ENCODE measurements at regions not wholly inside any gene's neighbourhood (a gene's known extent, or its start where the extent isn't known, plus 50 kb on each side); places are given as distances from the start of the nearest gene placed in this dataset.
A peak's percentile ranks its signal among the peaks of the same experiment; 100 is the strongest.
"Not testable (repeated sequence)": the region's sequence is repeated elsewhere in the genome, so short reads cannot be mapped to it uniquely, and the experiment has no call there.

DNA sequence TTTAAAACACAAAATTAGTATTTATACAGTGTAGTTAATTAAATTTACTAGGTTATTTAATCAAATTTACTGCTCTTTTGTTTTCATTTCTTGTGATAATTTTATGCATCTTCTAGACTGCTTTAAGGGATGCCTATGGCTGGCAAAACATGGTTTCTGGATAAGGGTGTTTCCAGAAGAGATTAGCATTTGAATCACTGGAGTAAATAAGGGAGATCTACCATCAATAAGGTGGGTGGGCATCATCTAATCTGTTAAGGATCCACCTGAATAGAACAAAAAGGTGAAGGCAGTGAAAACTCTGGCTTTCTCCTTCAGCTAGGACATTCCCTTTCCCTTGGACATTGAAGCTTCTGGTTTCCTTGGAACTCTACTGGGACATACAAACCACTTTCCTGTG lies 146.2 kb upstream of the LAMA2 start:
- DNase-seq = no peak

DNA sequence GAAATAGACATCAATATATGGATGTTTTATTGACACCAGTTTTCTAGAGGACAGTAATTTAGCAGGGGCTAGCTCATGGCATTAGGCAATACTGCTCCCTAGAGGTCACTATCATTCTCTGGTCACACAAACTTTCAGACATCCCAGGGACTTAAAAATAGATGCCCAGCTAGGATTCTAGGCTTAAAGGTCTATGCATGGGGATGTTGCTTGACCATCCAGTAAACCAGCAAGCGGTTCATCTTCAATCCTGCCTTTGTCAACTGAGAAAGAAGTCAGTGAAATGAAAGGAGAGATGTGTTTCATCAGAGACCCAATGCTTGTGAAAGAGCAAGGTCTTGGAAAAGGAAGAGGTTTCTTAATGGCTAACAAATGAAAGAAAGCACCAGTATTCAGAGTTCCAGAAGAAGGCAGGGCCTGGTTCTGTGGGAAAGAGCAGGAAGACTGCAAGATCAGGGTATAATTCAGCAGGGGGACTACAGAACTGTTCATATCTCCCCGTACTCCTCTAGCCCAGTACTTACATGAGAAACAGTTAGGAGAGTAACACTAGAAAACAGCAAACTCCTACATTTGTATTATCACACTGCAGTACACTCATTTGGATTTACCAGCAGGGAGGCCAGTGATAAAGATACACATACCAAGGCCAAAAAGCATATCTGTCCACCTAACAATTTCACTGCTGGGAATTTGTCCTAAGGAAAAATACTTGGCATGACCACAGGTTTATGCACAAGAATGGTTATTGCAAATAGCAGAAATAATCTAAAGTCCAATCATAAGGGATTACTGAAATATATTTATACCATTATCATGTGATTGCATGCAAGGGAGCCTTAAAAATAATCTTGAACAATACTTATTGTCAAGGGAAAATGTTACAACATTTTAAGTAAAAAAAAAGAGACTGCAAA lies 151.4 kb upstream of the LAMA2 start:
- DNase-seq = peak; percentile 54

DNA sequence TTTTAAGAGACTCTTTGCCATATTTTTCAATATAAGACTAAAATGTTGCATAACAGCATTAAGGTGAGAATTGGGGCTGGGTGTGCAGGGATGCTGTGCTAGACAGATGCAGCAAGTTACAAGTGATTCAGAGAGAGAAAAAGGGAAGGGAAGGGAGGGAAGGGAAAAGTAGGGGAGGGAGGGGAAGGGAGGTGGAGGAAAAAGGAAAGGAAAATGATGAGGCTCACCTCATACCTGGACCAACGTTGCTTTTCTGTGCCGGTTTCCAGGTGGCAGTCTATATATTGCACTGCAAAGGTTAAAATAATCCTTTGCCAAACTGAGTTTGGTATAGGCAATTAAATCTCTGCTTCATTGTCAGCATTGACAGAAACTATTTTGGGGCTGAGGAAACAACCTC lies 155.4 kb upstream of the LAMA2 start:
- no peak for DNase-seq

DNA sequence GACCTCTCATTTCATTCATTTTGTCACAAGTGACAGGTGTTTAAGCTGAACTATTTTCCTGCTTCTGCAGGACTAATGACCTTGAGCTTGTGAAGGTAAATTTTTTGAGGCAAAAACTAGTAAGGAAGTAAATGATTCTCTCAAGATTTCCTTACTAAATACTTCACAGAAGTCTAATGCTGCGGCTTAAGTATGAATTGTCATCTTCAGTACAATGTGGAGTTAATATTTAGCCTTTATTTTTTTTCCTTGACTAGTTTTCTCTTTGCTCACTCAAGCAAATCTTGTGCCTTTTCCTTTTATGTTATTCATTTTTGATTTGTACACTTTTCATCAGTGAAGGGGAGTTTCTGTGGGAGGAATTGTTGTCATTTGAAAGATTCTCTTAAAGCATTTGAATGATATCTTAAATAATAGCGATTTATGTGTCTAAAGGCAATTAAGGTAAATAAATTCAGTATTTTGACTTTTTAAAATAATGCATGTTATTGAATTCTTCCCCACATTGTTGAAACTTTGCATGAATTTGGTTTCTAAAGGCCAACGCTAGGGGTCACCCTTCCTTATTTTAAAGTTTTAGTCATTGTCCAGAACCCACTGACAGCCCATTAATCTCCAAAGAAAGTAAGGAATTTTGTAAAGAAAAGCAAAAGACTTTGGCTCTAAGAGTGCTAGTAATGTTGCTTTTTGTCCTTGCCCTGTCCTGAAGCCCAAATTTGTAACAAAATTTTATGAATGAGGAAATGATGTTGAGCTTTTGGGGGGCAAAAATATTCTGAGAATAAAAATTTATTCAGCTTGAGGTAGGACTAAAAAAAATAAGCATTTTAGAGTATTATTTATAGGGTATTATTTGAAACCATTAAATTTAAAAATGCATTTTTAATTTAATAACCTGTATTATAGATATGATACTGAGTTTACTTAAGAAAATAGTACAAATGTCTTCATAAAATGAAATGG lies 157.4 kb upstream of the LAMA2 start:
- peak; percentile 55 for DNase-seq

DNA sequence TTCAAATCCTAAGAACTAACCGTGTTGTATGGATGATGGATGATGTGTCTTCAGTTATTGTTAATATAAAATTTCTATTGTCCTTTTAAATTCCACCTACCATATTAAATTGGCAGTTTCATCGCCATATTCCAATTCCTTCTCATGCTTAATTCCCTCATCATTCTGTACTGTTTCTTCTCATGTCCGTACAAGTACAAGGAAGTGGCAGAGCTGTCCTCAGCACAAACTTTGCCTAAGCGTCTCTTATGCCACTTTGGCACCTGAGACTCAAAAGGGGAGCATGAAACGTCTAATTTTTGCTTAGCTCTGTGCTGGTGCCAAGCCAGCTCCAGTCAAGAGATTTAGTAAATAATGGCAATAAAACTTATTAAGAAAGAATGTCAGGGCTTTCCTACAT lies 158.2 kb upstream of the LAMA2 start:
- no peak for DNase-seq

DNA sequence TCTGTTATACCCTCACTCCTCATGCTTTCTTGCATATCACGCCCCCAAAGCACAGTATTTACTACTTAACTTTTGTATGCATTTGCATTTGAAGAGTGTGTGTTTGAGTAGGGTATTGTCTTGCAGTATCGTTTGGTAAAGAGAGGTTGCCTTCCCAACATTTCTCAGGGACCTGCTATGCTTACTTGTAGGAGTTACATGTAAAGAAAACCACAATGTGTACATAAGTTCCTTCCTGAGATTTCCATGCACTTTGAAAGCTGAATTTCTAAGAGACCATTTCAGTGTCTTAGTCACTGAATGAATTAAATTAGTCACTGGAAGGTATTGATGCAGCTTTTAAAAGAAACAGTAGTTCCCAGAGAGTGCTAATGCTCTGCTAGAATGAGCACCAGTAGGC lies 159.3 kb upstream of the LAMA2 start:
- peak; percentile 66 for DNase-seq

DNA sequence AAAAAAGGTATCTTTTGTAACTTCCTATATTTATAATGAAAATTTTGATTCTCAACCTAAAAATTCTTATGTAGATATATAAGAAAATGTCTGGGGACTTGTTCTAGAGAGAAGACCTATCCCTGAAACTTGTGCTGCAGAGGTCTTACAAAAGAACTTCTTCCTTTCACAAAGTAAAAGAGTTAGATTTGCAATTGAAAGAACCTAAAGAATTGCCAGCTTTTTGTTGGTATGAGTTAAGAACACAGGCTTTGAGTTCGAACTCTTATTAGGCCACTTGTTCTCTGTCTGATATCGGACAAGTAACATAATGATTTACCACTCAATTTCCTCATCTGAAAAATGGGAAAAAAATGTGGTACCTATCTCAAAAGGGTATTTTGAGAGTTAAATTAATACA lies 162.0 kb upstream of the LAMA2 start:
- DNase-seq = no peak

DNA sequence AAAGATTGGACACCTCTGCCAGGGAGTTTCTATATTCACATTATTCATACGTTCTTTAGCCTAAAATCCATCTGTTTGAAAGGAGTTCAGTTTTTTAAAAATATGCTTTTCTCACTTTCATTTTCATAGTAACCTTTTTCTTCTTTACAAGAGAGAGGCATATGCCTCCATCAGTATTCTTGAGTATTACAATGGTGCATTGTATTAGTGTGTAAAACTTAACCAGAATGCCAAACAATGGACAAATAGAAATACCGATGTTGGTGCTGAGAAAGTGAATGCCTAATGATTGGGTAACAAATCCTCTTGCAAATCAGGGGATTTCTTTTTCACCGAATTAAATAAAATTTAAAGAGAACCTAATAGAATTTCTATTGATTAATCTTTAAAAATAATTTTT lies 163.2 kb upstream of the LAMA2 start:
- DNase-seq = no peak

DNA sequence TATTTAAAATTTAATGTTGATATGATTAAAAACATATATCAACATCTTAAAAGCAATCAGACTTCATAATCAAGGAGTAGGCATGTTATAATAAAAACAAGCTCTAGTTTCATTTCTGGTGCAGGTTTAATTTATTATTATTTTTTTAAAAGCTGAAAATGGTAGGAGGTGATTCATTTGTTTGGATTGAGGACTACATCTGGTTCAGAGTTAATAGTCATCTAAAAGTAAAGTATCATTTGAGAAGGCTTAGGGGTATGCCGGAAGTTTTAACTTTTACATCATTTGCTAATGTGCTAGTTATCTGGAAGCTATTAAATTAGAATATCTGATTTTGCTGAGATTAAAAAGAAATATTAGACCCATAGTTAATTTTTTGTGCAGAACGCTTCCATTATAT lies 169.5 kb upstream of the LAMA2 start:
- peak; percentile 69 for DNase-seq

DNA sequence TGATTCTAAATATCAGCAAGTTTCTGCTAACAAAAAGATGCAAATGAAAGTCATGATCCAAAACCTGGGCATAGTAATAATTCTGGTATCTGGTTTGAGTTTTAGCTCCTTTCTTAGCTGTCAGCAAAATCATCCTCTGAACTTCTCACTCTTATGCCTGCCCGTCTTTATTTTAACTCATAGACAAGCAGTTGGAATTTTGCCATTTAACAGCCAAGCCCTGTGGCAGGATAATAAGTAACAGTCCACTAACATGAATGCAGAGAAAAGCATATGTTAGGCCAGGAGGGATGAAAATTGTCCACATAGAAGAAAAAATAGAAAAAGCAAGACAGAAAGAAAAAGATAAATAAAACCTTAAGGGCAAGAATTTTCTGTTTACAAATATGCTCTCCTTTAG lies 170.0 kb upstream of the LAMA2 start:
- peak; percentile 44 for DNase-seq

DNA sequence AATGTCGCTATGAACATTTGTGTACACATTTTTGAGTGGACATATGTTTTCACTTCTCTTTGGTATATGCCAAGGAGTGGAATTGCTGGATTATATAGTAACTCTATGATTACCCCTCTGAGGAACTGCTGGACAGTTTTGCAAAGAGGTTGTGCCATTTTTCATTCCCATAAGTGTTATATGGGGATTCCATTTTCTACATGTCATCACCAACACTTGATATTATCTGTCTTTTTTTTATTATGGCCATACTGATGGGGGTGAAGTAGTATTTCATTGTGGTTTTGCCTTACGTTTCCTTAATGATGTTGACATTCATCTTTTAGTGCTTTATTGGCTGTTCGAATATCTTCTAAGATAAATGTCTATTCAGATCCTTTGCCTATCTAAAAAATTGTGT lies 171.8 kb upstream of the LAMA2 start:
- peak; percentile 28 for DNase-seq

DNA sequence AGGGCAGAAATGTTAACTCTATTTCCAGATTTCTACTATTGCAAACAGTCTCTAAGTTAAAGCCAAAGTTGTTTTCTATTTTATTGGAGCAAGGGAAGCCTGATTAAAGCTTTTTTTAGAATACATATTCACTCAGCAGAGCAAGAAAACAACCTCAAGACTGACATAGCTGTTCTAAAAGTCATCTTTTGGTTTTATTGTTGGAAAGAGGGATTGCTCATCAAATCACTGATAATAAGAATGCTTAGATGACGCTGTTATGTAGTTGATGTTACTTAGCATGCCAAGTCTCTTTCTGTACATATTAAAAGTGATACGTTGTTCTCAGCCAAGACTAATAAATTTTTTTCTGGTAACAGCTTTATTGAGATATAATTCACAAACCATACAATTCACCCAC lies 172.6 kb upstream of the LAMA2 start:
- peak; percentile 79 for DNase-seq

DNA sequence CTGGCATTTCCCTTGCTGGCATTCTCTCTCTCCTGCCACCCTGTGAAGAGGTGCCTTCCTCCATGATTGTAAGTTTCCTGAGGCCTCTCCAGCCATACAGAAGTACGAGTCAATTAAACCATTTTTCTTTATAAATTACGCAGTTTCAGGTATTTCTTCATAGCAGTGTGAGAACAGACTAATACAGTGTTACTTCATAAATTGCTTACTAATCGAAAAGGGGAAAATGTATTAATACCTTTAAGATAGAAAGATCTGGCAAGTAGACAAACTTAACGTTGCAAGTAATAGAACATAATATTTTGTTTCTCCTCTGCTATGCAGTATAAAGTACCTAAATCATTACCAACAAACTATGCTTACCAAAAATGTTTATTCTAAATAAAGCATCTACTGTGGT lies 178.3 kb upstream of the LAMA2 start:
- DNase-seq = no peak

DNA sequence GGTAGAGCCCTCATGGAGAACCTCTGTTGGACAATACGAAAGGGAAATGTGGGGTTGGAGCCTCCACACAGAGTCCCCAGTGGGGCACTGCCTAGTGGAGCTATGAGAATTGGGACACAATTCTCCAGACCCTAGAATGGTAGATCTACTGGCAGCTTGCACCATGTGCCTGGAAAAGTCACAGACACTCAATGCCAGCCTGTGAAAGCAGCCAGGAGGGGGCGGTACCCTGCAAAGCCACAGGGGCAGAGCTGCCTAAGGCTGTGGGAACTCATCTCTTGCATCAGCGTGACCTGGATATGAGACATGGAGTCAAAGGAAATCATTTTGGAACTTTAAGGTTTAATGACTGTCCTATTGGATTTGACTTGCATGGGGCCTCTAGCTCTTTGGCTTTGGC lies 179.1 kb upstream of the LAMA2 start:
- DNase-seq = not testable (repeated sequence)

DNA sequence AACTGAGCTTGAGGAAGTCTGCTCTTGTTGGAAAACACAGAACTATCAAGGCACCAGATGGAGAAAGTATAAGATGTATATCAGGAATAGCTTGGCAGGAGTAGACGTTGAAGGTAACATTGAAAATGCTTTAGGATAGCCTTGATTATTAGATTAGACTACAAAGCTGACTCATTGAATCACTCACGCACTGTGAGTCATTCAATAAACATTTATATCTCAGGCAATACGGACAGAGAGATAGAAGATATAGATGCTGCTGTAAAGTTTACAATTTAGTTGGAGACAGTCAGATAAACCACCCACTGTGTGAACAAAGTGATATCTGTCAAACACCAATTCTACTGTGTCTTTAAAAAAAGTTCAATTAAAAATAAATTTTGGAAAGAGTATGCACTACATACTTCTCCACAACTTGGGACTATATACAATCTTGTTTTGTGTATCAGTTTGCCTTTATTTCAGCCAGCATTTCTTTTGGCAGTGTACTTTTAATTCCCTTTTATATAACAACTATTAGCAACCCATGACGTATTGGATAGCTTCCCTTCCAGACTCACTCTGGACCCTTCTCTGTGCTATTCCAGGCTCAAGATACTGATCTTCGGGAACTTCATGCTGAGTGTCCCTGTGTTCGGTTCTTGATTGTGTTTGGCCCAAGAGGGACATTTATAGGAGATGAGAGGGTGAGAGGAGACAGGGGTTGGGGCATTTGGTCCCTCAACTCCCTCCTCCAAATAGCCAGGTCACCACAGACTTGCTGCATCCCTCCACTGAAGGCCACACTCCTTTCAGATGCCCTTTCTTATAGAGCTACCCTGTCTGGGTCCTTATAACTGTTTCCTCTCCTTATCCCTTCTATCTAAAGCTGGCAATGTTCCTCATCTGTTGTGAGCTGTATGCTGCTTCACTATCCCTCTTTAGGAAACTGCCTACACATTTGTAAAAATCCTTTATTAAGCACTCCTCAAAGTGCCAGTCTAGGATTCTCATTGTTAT lies 176.6 kb upstream of the PTPRK start:
- peak; percentile 84 for DNase-seq

DNA sequence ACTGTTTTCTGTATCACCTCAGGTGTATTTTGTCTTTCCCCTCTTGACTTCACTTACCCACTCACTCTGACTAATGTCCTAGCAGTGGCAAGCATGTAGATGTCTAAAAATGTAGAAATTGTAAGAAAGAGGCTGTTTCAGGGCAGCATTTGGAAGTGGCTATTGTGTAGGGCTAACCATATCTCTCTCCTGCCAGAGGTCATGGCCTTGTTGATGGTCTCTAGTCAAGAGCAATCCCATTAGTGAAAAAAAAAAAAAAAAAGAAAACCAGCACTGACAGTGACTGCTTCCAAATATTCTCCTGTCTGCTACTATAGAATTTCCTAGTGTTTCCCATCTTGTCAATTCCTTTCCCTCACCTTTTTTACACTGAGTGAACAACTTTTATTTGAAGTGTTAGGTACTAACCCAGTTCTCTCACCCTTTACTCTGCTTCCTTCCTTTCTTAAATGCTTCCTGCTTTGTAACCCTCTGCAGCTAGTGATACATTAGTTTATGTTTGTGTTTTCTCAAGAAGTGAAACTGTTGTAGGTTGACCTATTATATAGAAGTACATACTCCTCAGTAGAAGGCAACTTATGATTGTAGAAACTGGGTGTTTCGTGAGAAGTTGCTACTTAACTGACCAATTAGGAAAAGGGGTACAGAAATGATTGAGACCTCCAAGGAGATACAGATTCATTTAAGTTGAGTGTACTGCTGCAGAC lies 174.1 kb upstream of the PTPRK start:
- no peak for DNase-seq

DNA sequence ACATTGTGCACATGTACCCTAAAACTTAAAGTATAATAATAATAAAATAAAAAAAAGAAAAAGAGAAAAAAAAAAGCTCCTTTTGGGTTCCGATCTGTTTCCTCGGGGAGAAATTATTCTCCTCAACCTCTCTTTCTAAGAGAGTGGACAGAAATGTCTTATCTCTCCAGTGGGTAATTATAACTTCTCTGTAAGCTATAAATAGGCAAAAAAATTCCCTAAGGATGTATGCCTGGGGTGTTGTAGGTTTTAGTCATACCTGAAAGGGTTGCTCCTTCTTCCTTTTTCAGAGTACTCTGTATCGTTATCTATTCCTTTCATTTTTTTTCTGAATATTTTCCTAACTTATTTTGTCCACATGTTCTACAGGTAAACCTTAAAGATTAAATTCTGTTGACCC lies 169.7 kb upstream of the PTPRK start:
- DNase-seq = no peak

DNA sequence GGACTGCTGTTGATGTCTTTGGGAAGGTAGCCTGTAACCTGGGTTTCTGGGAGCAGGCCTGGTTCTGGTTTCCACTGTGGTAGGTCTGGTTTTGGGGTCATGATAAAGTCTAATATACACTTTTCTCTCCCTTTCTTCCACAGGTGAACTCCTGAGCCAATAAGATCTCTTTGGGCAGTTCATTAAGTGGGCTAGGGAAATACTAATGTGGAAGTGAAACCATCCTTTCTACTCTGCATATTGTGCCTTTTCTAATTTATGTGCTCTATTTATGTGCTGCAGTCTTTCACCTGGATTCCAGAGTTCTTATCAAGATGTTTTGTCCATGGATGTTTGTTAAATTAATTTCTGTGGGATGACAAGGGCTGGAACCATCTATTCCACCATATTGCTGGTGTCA lies 165.7 kb upstream of the PTPRK start:
- DNase-seq = no peak

DNA sequence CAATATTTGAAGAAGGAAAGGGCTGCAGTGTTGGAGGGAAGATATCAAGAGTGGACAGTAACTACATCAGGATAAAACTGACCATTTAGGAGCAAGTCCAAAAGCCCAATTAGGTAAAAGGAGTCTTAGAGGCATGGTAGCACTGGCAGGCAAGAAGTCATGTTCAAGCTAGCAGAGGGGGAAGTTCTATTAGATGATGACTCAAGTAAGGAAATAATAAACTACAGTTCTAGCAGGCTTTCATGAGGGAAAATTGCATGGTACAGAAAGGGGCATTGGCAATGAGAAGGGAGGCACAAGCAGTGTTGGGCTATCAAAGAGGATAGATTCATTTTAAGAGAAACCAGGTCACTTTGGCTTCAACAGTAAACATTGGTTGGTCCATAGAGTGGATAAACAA lies 156.1 kb upstream of the PTPRK start:
- DNase-seq = no peak

DNA sequence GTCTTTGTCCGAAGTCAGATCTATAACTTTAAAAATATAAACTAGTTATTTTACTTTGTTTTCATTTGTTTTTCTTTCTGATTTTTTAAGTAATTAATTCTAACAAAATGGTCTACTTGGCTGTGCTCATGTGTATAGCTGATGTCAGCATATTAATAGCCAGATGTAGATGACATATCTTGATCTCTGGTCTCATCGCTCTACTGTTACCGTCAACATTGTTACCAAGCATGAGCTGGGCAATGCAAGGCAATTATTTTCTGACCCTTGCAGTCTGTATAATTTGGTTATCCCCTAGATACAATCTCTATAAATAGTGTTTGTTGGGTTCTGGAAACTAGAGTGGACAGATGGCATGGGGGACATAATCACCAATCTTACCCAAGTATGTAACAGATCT lies 151.6 kb upstream of the PTPRK start:
- DNase-seq = no peak

DNA sequence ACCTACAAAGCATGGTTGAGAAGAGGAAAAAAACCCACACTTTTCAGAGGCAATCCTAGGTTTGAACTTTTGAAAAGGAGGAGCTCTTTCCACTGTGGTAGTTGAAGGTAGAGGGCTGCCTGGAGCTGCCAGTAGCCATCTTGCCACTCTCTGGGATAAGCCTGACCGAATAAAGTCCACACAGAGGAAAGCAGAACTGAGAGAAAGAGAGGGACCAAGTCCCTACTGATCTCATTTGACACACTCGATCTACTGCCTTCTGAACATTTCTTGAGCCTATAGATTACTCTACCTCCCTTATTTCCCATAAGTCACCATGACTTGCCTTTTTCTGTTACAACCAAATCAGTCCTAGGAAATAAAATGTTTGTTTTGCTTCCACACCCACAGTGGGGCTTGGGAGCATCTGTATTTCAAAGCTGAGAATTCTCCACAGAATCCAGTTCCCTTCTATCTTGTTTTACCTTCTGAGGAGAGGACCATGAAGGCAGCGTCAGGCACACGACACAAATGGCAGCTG lies 147.0 kb upstream of the PTPRK start:
- no peak for DNase-seq

DNA sequence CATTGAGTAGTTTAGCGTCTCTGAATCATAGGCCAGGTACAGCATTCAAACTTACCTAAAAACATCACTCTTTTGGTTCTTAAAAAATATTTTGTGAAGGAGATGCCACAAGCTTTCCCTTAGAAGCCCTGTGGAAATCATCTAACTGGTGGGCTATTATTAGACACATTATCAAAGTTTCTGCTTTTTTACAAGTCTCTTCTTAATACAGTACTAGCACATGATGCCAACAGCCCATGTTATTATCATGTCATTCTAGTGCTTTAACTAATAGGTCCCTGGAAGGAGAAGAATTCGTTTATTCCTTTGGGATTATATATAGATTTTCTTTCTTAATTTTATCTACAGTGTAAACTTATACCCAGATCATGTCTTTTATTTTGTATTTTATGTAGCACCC lies 146.0 kb upstream of the PTPRK start:
- no peak for DNase-seq

Data from fibroblast of skin of right biceps (primary cell).